ENCODE measurements at regions not wholly inside any gene's neighbourhood (a gene's known extent, or its start where the extent isn't known, plus 50 kb on each side); places are given as distances from the start of the nearest gene placed in this dataset.

- Histone ChIP-seq H3K79me2 (ENCODE audit: insufficient read depth, low read length) (no peaks in the 10 kb centered on the region), H3K4me2 (ENCODE audit: insufficient read depth, insufficient read length, low read length) (no peak overlapping the region), H3K27me3 (ENCODE audit: insufficient read depth, low read length) (no peaks in the 10 kb centered on the region), H3K9me3 (ENCODE audit: control insufficient read depth, low read depth, low read length) (no peaks in the 10 kb centered on the region), H2BK15ac (ENCODE audit: low read depth, low read length) (no peak overlapping the region), H3K14ac (ENCODE audit: insufficient read depth, low read length) (no peak overlapping the region), H3K4ac (ENCODE audit: low read depth, low read length) (no peak overlapping the region), H3K18ac (ENCODE audit: insufficient read length, low read depth, low read length) (no peak overlapping the region), H2BK12ac (ENCODE audit: insufficient read length, low read depth, low read length) (no peak overlapping the region), H3K79me1 (ENCODE audit: insufficient read depth, low read depth, low read length, poor library complexity, severe bottlenecking) (no peaks in the 10 kb centered on the region), H4K91ac (ENCODE audit: insufficient read length, low read depth, low read length) (no peak overlapping the region), H4K20me1 (ENCODE audit: control insufficient read depth, insufficient read depth, insufficient read length) (no peaks in the 10 kb centered on the region), H3K56ac (ENCODE audit: insufficient read length, low read depth, low read length) (no peak overlapping the region), H2BK120ac (ENCODE audit: low read depth, low read length, poor library complexity, severe bottlenecking) (no peak overlapping the region), H2BK20ac (ENCODE audit: low read depth, low read length, poor library complexity, severe bottlenecking) (no peak overlapping the region), H3K23ac (ENCODE audit: insufficient read length, low read depth, low read length) (no peak overlapping the region), H4K8ac (replicated peaks; ENCODE audit: insufficient read length, low read depth, low read length) (no peak overlapping the region), H3K9ac (ENCODE audit: extremely low read depth, insufficient read length, low read length) (no peak overlapping the region), H3K27ac (ENCODE audit: insufficient read length, low read depth, low read length) (no peak overlapping the region), H2AK5ac (ENCODE audit: insufficient read length, low read length) (no peak overlapping the region), H3K23me2 (ENCODE audit: insufficient read length, low read depth, low read length, poor library complexity, severe bottlenecking) (no peaks in the 10 kb centered on the region), H3T11ph (ENCODE audit: low read length) (no peak overlapping the region), H2BK5ac (ENCODE audit: insufficient read length, low read length) (no peak overlapping the region), H2AFZ (ENCODE audit: low read length) (no peak overlapping the region), H3K4me1 (ENCODE audit: insufficient read depth, low read length) (no peaks in the 10 kb centered on the region), H4K5ac (ENCODE audit: insufficient read length, low read depth, low read length) (no peak overlapping the region)
- no peak for DNase-seq
- Mint-ChIP-seq H3K4me1 (0 out of 4 replicates have a peak, but pooled peaks cover 0 to 3% of the 10 kb centered on the region in 2 experiments), H3K4me3 (no peak overlapping the region), H3K27ac (no peak overlapping the region), H3K36me3 (ENCODE audit: insufficient read depth in 1 of 3, low read depth in 3 of 3) (no peaks in the 10 kb centered on the region), H3K27me3 (ENCODE audit: low read depth) (no peaks in the 10 kb centered on the region), H3K9me3 (no peaks in the 10 kb centered on the region)
- TF ChIP-seq CTCF (conservative IDR thresholded peaks at IDR 0.05), result no peak
Observed at GRCh38 chr3:152093901-152094300, 174.8 kb upstream of the MBNL1 start.

Data from H9 (cell line).